SIG-M5 (cell line): ENCODE measurements at regions not wholly inside any gene's neighbourhood (a gene's known extent, or its start where the extent isn't known, plus 50 kb on each side); places are given as distances from the start of the nearest gene placed in this dataset.
A peak's percentile ranks its signal among the peaks of the same experiment; 100 is the strongest.
"Not testable (repeated sequence)": the region's sequence is repeated elsewhere in the genome, so short reads cannot be mapped to it uniquely, and the experiment has no call there.

ENCODE experiments used
- DNase-seq: peaks from one replicate; lab custom pipeline; 2025; lab: John Stamatoyannopoulos, UW

DNA sequence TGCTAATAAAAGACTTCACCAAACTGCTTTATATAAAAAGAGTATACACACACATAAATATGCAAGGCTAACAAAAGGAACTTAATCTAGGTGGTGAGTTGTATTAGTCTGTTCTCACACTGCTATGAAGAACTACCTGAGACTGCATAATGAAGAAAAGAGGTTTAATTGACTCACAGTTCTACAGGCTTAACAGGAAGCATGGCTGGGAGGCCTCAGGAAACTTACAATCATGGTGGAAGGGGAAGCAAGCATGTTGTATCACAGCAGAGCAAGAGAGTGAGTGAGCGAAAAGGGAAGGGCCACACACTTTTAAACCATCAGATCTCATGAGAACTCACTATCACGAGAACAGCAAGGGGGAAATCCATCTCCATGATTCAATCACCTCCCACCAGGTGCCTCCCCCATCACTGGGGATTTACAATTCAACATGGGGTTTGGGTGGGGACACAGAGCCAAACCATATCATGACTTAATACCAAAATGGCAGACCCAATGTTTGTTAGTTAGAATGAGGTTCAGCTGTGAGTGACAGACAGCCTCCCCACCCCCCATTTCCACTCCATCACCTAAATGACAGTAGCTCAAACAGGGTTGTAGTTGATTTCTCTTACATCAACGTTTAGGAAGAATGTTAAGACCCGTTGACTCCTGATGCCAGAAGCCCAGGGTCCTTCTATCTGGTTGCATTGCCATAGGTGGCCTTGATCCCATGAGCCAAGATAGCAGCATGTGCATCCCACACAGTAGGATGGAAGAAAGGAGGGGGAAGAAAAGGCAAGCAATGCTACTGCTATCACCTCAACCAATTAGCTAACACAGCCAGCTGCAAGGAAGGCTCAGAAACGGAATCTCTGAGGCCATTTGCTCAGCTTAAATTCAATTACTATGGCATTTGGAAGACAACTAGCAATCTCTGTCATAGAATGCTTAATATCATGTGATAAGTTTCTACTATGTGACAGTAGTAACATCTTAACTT lies 77.0 kb downstream of the CCDC71L start:
- no peak for DNase-seq

- DNase-seq = no peak
Observed at GRCh38 chr7:106583100-106583499, 77.9 kb downstream of the CCDC71L start.

DNA sequence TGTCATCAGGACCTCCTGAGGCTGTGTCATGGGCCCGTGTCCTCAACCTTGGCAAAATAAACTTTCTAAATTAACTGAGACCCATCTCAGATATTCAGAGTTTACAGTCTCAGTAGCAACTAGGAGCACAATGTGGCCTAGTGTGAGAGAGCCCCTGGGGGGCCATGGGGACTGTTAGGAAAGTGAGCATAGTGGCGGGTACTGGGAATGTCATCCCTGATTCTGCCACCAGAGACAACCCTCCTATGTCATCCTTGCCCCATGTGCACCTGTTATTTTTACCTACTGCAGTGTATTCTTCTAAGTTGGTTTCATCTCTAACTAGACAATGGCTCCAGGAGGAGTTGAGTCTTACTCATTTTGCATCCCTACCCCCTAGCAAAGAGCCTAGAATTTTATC lies 78.6 kb downstream of the CCDC71L start:
- DNase-seq = no peak

- DNase-seq = not testable (repeated sequence)
Observed at GRCh38 chr7:106579086-106579485, 81.9 kb downstream of the CCDC71L start.

GRCh38 chr7:106575138-106575823 lies 85.7 kb downstream of the CCDC71L start:
- no peak for DNase-seq

GRCh38 chr7:106573738-106574137 lies 87.2 kb downstream of the CCDC71L start:
- DNase-seq = no peak

DNA sequence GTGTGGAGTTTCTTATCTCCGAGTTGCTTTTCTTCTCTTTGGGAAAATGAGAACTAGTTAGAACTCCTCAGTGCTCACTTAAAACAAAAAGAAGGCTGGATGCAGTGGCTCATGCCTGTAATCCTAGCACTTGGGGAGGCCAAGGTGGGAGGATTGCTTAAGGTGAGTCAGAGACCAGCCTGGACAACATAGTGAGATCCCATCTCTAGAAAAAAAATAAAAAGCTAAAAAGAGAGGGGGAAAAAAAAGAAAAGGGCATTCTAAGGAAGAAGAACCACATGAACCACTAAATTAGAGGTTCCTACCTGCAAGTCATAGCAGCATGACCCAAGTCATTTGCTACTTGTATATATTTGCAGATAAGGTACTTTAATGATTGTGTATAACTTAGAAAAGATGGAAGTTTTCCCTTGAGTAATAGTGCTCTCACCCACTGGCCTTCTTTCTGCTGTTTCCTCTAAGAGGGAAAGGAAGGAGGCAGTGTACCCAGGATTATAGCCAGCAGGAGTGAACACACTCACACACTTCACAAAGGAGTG lies 87.8 kb downstream of the CCDC71L start:
- no peak for DNase-seq

GRCh38 chr7:106572394-106573124 lies 88.4 kb downstream of the CCDC71L start:
- DNase-seq = no peak

GRCh38 chr7:106571563-106571962 lies 89.4 kb downstream of the CCDC71L start:
- no peak for DNase-seq

DNA sequence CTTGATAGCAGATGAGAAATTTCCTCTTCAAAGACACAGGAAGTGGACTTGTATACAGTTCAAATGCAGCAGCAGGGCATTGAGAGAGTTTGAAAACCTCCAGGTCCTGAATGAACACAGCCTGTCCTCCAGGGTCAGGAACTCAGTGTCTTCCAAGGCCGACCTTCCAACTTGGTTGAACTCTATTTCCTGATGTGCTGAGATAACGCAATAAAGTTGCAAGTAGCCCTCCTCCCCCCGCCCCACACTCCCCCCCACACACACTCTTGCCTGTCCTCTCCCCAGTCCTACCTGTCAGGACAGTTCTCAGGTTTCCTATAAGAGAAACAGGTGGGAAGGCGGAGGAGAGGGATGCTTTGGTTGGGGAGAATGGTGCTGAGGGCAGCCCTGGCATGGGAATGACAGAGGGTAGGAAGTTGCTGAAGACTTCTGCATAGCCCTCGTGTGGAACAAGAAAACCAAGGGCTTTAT lies 90.0 kb downstream of the CCDC71L start:
- no peak for DNase-seq

- no peak for DNase-seq
Observed at GRCh38 chr7:106570146-106570545, 90.8 kb downstream of the CCDC71L start.

DNA sequence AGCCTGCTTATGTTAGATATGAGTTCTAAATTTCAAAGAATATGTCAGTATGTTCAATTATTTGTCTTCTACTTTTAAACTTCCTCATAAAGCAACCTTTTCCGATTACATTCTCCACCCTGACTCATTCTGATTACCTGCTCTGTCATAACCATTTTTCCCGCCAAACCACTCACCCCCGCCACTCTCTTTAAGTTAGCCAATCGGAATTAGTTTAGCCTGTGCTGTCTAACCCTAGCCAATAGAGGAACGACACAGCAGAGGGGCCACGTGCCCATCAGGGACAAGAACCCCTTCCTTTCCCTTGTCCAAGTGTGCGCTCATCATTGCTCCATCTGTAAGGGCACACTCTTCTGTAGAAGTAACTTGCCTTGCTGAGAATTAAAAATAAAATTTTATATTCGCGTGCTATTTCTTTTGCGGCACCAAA lies 91.4 kb downstream of the CCDC71L start:
- DNase-seq = no peak

- peak; percentile 79 for DNase-seq
Observed at GRCh38 chr7:106568680-106569499, 92.1 kb downstream of the CCDC71L start.

- DNase-seq = no peak
Observed at GRCh38 chr7:106568002-106568679, 92.8 kb downstream of the CCDC71L start.

DNA sequence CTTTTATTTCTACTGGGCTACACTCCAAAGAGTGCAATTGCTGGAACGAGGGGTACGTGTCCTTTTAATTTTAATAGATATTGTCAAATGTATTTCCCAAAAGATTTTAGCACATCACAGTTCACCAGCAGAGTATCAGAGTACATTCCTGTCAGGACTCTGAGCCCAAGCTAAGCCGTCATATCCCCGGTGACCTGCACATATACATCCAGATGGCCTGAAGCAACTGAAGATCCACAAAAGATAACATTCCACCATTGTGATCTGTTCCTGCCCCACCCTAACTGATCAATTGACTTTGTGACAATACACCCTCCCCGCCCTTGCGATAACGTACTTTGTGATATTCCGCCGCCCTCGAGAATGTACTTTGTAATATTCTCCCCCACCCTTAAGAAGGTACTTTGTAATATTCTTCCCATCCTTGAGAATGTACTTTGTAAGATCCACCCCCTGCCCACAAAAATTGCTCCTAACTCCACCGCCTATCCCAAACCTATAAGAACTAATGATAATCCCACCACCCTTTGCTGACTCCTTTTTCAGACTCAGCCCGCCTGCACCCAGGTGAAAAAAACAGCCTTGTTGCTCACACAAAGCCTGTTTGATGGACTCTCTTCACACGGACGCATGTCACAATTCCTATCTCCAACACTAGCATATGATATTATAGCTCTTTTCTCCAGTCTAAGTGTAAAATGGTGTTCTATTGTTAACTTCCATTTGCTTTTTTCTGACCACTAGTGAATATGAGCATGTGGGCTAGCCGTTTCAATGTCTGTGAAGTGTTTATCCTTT lies 93.6 kb downstream of the CCDC71L start:
- not testable (repeated sequence) for DNase-seq

DNA sequence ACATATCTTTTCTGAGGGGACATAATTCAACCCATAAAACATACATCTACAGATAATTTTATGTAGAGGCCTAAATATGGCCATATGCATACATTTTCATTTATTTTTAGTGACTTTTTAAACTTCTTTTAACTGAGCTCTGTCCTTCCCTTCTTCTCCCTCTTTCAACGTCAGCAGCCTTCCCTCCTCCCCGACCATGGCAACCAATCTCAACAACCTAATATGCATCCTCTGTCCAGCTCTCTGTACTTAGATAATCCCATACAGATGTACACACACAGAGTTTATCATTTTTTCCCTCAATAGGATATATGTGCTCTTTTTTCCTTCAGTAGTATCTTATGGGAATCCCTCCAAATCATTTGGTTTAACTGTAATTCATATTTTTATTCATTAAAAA lies 94.3 kb downstream of the CCDC71L start:
- DNase-seq = no peak

- no peak for DNase-seq
Observed at GRCh38 chr7:106566196-106566595, 94.8 kb downstream of the CCDC71L start.

GRCh38 chr7:106565428-106565827 lies 95.5 kb downstream of the CCDC71L start:
- no peak for DNase-seq

DNA sequence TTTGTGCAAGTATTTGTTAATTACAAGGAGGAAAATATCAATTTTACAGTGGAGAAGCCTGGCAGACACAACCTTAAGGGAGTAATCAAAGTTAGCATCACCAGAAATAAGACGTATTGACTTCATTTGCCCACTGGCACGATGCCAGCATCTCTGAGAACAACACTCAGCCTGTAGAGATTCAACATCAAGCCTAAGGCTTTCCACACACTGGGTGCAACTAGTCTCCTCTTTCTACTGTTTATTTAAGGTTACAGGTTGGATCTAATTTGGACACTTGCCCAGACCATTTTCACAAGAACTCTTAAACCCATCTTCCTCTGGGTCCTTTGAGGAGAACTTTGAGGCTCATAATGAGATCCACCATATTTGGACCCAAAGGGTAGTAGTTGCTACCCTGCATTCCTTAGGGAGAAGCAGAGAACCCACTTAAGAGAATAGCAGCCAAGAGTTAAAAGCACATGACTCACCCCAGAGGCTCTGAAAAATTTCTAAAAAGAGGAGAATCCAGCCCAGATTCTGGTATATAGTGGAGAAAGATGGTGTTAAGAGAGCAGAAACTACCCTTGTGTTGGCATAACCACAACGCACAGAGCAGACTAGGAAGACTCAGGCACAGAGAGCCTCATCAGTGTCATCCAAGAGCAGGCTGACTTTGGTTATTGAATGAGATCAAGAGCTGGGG lies 97.3 kb downstream of the CCDC71L start:
- no peak for DNase-seq
